ENCODE measurements at regions not wholly inside any gene's neighbourhood (a gene's known extent, or its start where the extent isn't known, plus 50 kb on each side); places are given as distances from the start of the nearest gene placed in this dataset.

GRCh38 chr2:7420530-7420929 lies 503.3 kb downstream of the RNF144A start:
- CTCF ChIA-PET (ENCODE audit: low intra/inter-chr PET ratio) = no interaction called here
- no peak for TF ChIP-seq FUS (optimal IDR thresholded peaks at IDR 0.05; ENCODE audit: low read depth, low read length)
- no peak for TF ChIP-seq ZNF77 (CRISPR knock-in tag; IDR thresholded peaks at IDR 0.05)
- TF ChIP-seq ZBTB11 (CRISPR knock-in tag; IDR thresholded peaks at IDR 0.05) = no peak
- no peak for TF ChIP-seq NUFIP1 (IDR thresholded peaks at IDR 0.05; ENCODE audit: partially characterized antibody)
- no peak for TF ChIP-seq HDAC3 (IDR thresholded peaks at IDR 0.05; ENCODE audit: borderline replicate concordance, partially characterized antibody)
- TF ChIP-seq BHLHE40 (IDR thresholded peaks at IDR 0.05; ENCODE audit: low read length) = no peak
- no peak for TF ChIP-seq AFF4 (CRISPR knock-in tag; IDR thresholded peaks at IDR 0.05)
- TF ChIP-seq PKNOX1 (IDR thresholded peaks at IDR 0.05) = no peak
- TF ChIP-seq TAF9B (IDR thresholded peaks at IDR 0.05; ENCODE audit: partially characterized antibody) = no peak
- TF ChIP-seq EHMT2 (IDR thresholded peaks at IDR 0.05) = no peak
- TF ChIP-seq FOS (IDR thresholded peaks at IDR 0.05; ENCODE audit: extremely low read depth, insufficient read length) = no peak
- no peak for TF ChIP-seq FIP1L1 (IDR thresholded peaks at IDR 0.05; ENCODE audit: low read depth, low read length, poor library complexity, severe bottlenecking)
- TF ChIP-seq SREBF1 (IDR thresholded peaks at IDR 0.05; ENCODE audit: borderline replicate concordance, low read depth, low read length) = no peak
- no peak for TF ChIP-seq E2F4 (CRISPR knock-in tag; IDR thresholded peaks at IDR 0.05; ENCODE audit: low read depth)

More at GRCh38 chr2:7420530-7420929, 503.3 kb downstream of the RNF144A start:
- ATAC-seq (no peak), DNase-seq (ENCODE audit: extremely low read depth in 1 of 4, low spot score in 3 of 4) (no peak), FAIRE-seq (no peak)
- H3K9ac ChIP-seq (ENCODE audit: insufficient read depth in 1 of 2, low read depth in 2 of 2, low read length in 2 of 2) = no peak overlapping the region
- H3K9me1 ChIP-seq (ENCODE audit: control insufficient read depth, insufficient read depth, low read length) = no peaks in the 10 kb centered on the region
- in situ Hi-C loops (cut with MboI) = loop anchor here (10.0 kb wide), 1 partner anchor 1264 kb away; the partner anchor contains the start of gene ID2
- BruUV-seq (replicated peaks) = no TSS peak
- POLR2A ChIA-PET = no interaction called here
- WGBS (ENCODE audit: insufficient coverage, low coverage, missing lambda C conversion rate) = 1% methylated on average over 6 of the region's 6 CpGs
- H3K36me3 ChIP-seq (ENCODE audit: control insufficient read depth, insufficient read depth, low read length) = no peaks in the 10 kb centered on the region
- no peaks in the 10 kb centered on the region for H3K79me2 ChIP-seq (ENCODE audit: control insufficient read depth, insufficient read depth, low read length)
- no peak overlapping the region for H3K4me3 ChIP-seq
- H3K4me1 ChIP-seq (replicated peaks in 1 of 2; ENCODE audit: control insufficient read depth in 2 of 2, insufficient read depth in 2 of 2, low read length in 2 of 2) = no peaks in the 10 kb centered on the region
- intact Hi-C loops (cut with micrococcal nuclease) = no loop called here
- no peak overlapping the region for H3K4me2 ChIP-seq (ENCODE audit: insufficient read depth, low read length)
- H4K20me1 ChIP-seq (replicated peaks; ENCODE audit: control insufficient read depth, insufficient read depth, low read length) = no peaks in the 10 kb centered on the region
- H3K27me3 ChIP-seq (ENCODE audit: control insufficient read depth in 2 of 2, insufficient read depth in 2 of 2, low read length in 2 of 2) = no peaks in the 10 kb centered on the region
- H3K27ac ChIP-seq (ENCODE audit: extremely low read depth, low read depth, low read length) = no peak overlapping the region
- no peaks in the 10 kb centered on the region for H3K9me3 ChIP-seq (replicated peaks; ENCODE audit: control insufficient read depth, insufficient read depth, low read depth, low read length)
- no peak overlapping the region for H2AFZ ChIP-seq (ENCODE audit: low read depth, low read length)

All from K562 (cell line).